ENCODE measurements at regions not wholly inside any gene's neighbourhood (a gene's known extent, or its start where the extent isn't known, plus 50 kb on each side); places are given as distances from the start of the nearest gene placed in this dataset.
"Not testable (repeated sequence)": the region's sequence is repeated elsewhere in the genome, so short reads cannot be mapped to it uniquely, and the experiment has no call there.

DNA sequence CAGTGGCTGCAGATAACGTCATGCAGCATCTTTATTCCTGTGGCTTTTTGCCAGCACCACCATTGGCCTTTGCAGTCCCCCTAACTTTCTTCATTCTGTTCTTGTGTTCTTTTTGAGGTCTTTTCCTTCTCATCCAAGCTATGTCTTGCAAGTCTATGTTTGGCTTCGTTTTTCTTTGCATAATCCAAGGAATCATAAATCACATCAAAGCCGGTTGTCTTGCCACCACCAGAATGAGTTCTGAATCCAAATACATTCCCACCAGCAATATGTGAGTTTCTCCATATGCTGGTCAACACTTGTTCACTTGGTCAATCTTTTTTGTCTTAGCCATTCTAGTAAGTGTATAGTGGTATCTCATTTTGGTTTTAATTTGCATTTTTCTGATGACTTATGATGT lies 70.6 kb upstream of the AK4 start:
- Histone ChIP-seq H3K4me1 (ENCODE audit: control insufficient read depth in 1 of 2, insufficient read depth in 2 of 2, low read length in 2 of 2) (no peaks in the 10 kb centered on the region), H3K27ac (ENCODE audit: low read length) (no peak overlapping the region), H3K36me3 (ENCODE audit: control insufficient read depth in 1 of 2, insufficient read depth in 2 of 2, low read length in 2 of 2) (no peaks in the 10 kb centered on the region), H3K4me3 (ENCODE audit: low read depth in 1 of 2, low read length in 2 of 2) (no peak overlapping the region), H3K27me3 (ENCODE audit: low read depth, low read length) (no peaks in the 10 kb centered on the region), H3K9me3 (ENCODE audit: control insufficient read depth in 1 of 2, low read length in 2 of 2) (no peaks in the 10 kb centered on the region)

DNA sequence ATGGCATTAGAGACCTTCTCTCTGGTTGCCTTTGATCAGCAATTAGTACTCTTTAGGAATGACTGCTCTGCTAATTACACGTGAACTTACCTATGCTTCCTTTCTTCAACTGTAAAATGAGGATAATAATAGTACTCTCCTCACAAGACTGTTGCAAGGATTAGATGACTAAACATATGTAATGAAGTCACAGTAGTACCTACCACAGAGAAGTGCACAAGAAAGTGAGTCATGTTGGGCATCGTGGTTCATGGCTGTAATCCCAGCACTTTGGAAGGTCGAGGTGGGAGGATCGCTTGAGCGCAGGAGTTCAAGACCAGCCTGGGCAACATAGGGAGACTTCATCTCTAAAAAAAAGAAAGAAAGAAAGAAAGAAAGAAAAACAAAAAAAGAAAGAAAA lies 68.1 kb upstream of the AK4 start:
- Histone ChIP-seq H3K4me3 (ENCODE audit: low read depth in 1 of 2, low read length in 2 of 2) (no peak overlapping the region), H3K27me3 (ENCODE audit: low read depth, low read length) (no peaks in the 10 kb centered on the region), H3K36me3 (ENCODE audit: control insufficient read depth in 1 of 2, insufficient read depth in 2 of 2, low read length in 2 of 2) (no peaks in the 10 kb centered on the region), H3K9me3 (ENCODE audit: control insufficient read depth in 1 of 2, low read length in 2 of 2) (no peaks in the 10 kb centered on the region), H3K27ac (ENCODE audit: low read length) (no peak overlapping the region), H3K4me1 (ENCODE audit: control insufficient read depth in 1 of 2, insufficient read depth in 2 of 2, low read length in 2 of 2) (no peaks in the 10 kb centered on the region)

DNA sequence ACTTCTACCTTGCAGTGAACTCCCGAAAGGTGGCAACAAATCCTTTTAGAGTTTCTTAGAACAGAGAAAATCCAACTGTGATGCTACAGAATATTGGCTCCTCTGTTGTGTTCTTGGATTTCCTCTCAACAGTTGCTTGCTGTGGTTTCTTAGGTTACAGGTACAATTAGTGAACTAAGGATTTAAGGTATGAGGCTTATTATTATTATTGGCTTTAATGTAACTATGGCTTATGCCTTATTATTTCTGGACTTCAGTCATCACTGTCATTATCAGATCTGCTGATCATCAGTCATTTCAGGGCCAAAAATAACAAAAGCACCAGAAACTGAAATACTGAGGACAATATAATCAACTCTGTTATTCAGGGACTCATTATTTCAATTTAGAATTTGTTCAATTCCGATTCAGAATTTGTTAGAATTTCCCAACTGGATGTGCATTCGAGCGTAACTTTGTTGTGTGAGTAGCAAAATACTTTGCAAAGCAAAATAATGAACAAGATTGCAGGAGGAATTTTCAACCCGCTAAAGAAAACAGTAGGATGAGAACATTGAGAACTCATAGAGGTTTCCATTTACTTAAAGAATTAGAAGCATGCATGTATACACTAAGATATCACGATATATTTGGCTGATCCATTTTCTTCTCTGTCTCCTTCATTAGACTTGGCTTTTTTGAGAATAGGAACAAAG lies 65.5 kb upstream of the AK4 start:
- no peak overlapping the region for H3K4me3 ChIP-seq (ENCODE audit: low read depth in 1 of 2, low read length in 2 of 2)
- H3K27ac ChIP-seq (ENCODE audit: low read length): no peak overlapping the region

GRCh38 chr1:65083263-65083896 lies 64.6 kb upstream of the AK4 start:
- Histone ChIP-seq H3K4me1 (ENCODE audit: control insufficient read depth in 1 of 2, insufficient read depth in 2 of 2, low read length in 2 of 2) (no peaks in the 10 kb centered on the region), H3K9me3 (ENCODE audit: control insufficient read depth in 1 of 2, low read length in 2 of 2) (no peaks in the 10 kb centered on the region), H3K4me3 (ENCODE audit: low read depth in 1 of 2, low read length in 2 of 2) (no peak overlapping the region), H3K36me3 (ENCODE audit: control insufficient read depth in 1 of 2, insufficient read depth in 2 of 2, low read length in 2 of 2) (no peaks in the 10 kb centered on the region), H3K27me3 (ENCODE audit: low read depth, low read length) (no peaks in the 10 kb centered on the region), H3K27ac (ENCODE audit: low read length) (no peak overlapping the region)

More for the DNA sequence above, 65.5 kb upstream of the AK4 start:
- Histone ChIP-seq H3K9me3 (ENCODE audit: control insufficient read depth in 1 of 2, low read length in 2 of 2) (no peaks in the 10 kb centered on the region), H3K27me3 (ENCODE audit: low read depth, low read length) (no peaks in the 10 kb centered on the region), H3K36me3 (ENCODE audit: control insufficient read depth in 1 of 2, insufficient read depth in 2 of 2, low read length in 2 of 2) (no peaks in the 10 kb centered on the region), H3K4me1 (ENCODE audit: control insufficient read depth in 1 of 2, insufficient read depth in 2 of 2, low read length in 2 of 2) (no peaks in the 10 kb centered on the region)

GRCh38 chr1:65084066-65084465 lies 63.9 kb upstream of the AK4 start:
- no peak overlapping the region for H3K4me3 ChIP-seq (ENCODE audit: low read depth in 1 of 2, low read length in 2 of 2)
- no peak overlapping the region for H3K27ac ChIP-seq (ENCODE audit: low read length)
- H3K36me3 ChIP-seq (ENCODE audit: control insufficient read depth in 1 of 2, insufficient read depth in 2 of 2, low read length in 2 of 2): no peaks in the 10 kb centered on the region
- no peaks in the 10 kb centered on the region for H3K4me1 ChIP-seq (ENCODE audit: control insufficient read depth in 1 of 2, insufficient read depth in 2 of 2, low read length in 2 of 2)
- no peaks in the 10 kb centered on the region for H3K27me3 ChIP-seq (ENCODE audit: low read depth, low read length)
- H3K9me3 ChIP-seq (ENCODE audit: control insufficient read depth in 1 of 2, low read length in 2 of 2): no peaks in the 10 kb centered on the region

DNA sequence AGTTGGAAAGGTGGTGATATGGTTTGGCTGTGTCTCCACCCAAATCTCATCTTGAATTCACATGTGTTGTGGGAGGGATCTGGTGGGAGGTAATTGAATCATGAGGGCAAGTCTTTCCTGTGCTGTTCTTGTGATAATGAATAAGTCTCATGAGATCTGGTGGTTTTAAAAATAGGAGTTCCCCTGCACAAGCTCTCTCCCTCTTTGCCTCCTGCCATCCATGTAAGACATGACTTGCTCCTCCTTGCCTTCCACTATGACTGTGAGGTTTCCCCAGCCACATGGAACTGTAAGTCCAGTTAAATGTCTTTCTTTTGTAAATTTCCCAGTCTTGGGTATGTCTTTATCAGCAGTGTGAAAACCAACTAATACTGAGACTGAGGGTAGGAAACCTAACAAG lies 60.5 kb upstream of the AK4 start:
- not testable (repeated sequence) for H3K9me3 ChIP-seq (ENCODE audit: control insufficient read depth in 1 of 2, low read length in 2 of 2); H3K27me3 ChIP-seq (ENCODE audit: low read depth, low read length); H3K27ac ChIP-seq (ENCODE audit: low read length); H3K36me3 ChIP-seq (ENCODE audit: control insufficient read depth in 1 of 2, insufficient read depth in 2 of 2, low read length in 2 of 2); H3K4me1 ChIP-seq (ENCODE audit: control insufficient read depth in 1 of 2, insufficient read depth in 2 of 2, low read length in 2 of 2); H3K4me3 ChIP-seq (ENCODE audit: low read depth in 1 of 2, low read length in 2 of 2)

DNA sequence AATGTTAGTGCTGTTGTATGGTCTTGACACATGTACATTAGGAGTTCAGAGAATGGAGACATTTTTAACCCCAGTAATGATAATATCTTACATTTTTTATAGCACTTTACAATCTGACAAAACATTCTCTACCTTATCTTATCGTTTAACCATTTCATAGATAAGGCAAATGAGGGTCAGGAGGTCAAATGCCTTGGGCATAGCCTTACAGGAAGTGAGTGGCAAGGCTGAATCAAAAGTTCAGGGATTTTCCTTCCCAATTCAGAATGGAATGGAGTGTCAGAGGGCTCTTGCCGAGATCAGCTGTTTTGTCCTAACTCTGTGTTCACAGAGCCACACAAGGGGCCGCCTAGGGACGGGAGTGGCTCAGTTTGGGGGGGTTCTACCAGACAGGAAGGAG lies 57.6 kb upstream of the AK4 start:
- Histone ChIP-seq H3K27me3 (ENCODE audit: low read depth, low read length) (no peaks in the 10 kb centered on the region), H3K4me3 (ENCODE audit: low read depth in 1 of 2, low read length in 2 of 2) (no peak overlapping the region), H3K36me3 (ENCODE audit: control insufficient read depth in 1 of 2, insufficient read depth in 2 of 2, low read length in 2 of 2) (no peaks in the 10 kb centered on the region), H3K4me1 (ENCODE audit: control insufficient read depth in 1 of 2, insufficient read depth in 2 of 2, low read length in 2 of 2) (no peaks in the 10 kb centered on the region), H3K27ac (ENCODE audit: low read length) (no peak overlapping the region), H3K9me3 (ENCODE audit: control insufficient read depth in 1 of 2, low read length in 2 of 2) (peaks cover 0 to 6% of the 10 kb centered on the region in 2 donors)

- H3K27me3 ChIP-seq (ENCODE audit: low read depth, low read length): no peaks in the 10 kb centered on the region
- H3K4me3 ChIP-seq (ENCODE audit: low read depth in 1 of 2, low read length in 2 of 2): no peak overlapping the region
- H3K36me3 ChIP-seq (ENCODE audit: control insufficient read depth in 1 of 2, insufficient read depth in 2 of 2, low read length in 2 of 2): no peaks in the 10 kb centered on the region
- peaks cover 0 to 6% of the 10 kb centered on the region in 2 donors for H3K9me3 ChIP-seq (ENCODE audit: control insufficient read depth in 1 of 2, low read length in 2 of 2)
- H3K4me1 ChIP-seq (ENCODE audit: control insufficient read depth in 1 of 2, insufficient read depth in 2 of 2, low read length in 2 of 2): no peaks in the 10 kb centered on the region
- H3K27ac ChIP-seq (ENCODE audit: low read length): no peak overlapping the region
These were observed 55.3 kb upstream of the AK4 start for GRCh38 chr1:65092691-65093090.

GRCh38 chr1:65097076-65097475 lies 50.9 kb upstream of the AK4 start:
- H3K4me3 ChIP-seq (ENCODE audit: low read depth in 1 of 2, low read length in 2 of 2): no peak overlapping the region
- no peak overlapping the region for H3K27ac ChIP-seq (ENCODE audit: low read length)
- H3K36me3 ChIP-seq (ENCODE audit: control insufficient read depth in 1 of 2, insufficient read depth in 2 of 2, low read length in 2 of 2): no peaks in the 10 kb centered on the region
- H3K27me3 ChIP-seq (ENCODE audit: low read depth, low read length): no peaks in the 10 kb centered on the region
- no peaks in the 10 kb centered on the region for H3K4me1 ChIP-seq (ENCODE audit: control insufficient read depth in 1 of 2, insufficient read depth in 2 of 2, low read length in 2 of 2)
- H3K9me3 ChIP-seq (ENCODE audit: control insufficient read depth in 1 of 2, low read length in 2 of 2): peaks cover 0 to 22% of the 10 kb centered on the region in 2 donors

Measured in muscle layer of duodenum (tissue), 2 donors.